ENCODE measurements at regions not wholly inside any gene's neighbourhood (a gene's known extent, or its start where the extent isn't known, plus 50 kb on each side); places are given as distances from the start of the nearest gene placed in this dataset.
"Not testable (repeated sequence)": the region's sequence is repeated elsewhere in the genome, so short reads cannot be mapped to it uniquely, and the experiment has no call there.

GRCh38 chr7:52728683-52729082, 306.8 kb upstream of the POM121L12 start:
- H3K9me3 ChIP-seq (ENCODE audit: control extremely low read depth in 1 of 5, control insufficient read depth in 4 of 5, insufficient read depth in 2 of 5, low read depth in 1 of 5, low read length in 4 of 5); H3K4me3 ChIP-seq (ENCODE audit: control insufficient read depth in 1 of 7, extremely low read depth in 1 of 7, insufficient read depth in 4 of 7, low read depth in 2 of 7, low read length in 6 of 7); DNase-seq; H3K27ac ChIP-seq (ENCODE audit: insufficient read depth in 1 of 2, low read depth in 1 of 2, low read length in 2 of 2, poor library complexity in 1 of 2, severe bottlenecking in 2 of 2); H3K36me3 ChIP-seq (ENCODE audit: control insufficient read depth in 4 of 4, insufficient read depth in 4 of 4, low read length in 3 of 4); CTCF ChIA-PET; H3K4me1 ChIP-seq (ENCODE audit: control extremely low read depth in 1 of 4, control insufficient read depth in 4 of 4, insufficient read depth in 4 of 4, low read length in 3 of 4); POLR2A ChIA-PET; H3K27me3 ChIP-seq (replicated peaks in 2 of 5; ENCODE audit: control insufficient read depth in 4 of 5, insufficient read depth in 5 of 5, low read length in 4 of 5): not testable (repeated sequence)
- WGBS (ENCODE audit: insufficient coverage): 88% methylated on average over 1 of the region's 5 CpGs

DNA sequence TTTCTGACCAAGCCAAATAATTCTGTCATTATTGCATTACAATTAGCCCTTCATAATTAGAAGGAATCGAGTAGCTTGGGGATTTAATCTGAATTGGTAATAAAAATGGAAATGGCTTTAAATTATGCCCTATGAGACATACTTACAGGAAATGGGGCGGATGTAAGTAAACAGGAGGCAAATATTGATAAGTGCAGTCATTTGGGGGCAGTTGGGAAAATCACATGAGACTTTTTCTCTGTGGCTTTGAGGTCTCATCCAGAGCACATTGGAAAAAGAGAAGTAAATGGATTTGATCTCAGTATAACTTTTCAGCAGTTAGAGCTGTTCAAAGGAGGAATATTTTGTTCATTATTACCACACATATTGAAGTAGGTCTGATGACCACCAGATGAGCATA, 307.8 kb upstream of the POM121L12 start:
- WGBS (ENCODE audit: insufficient coverage): 0% methylated on average over 1 of the region's 2 CpGs
- H3K4me3 ChIP-seq (ENCODE audit: control insufficient read depth in 1 of 7, extremely low read depth in 1 of 7, insufficient read depth in 4 of 7, low read depth in 2 of 7, low read length in 6 of 7): no peak overlapping the region
- peaks cover 0 to 9% (median 2%) of the 10 kb centered on the region in 4 experiments for H3K4me1 ChIP-seq (ENCODE audit: control extremely low read depth in 1 of 4, control insufficient read depth in 4 of 4, insufficient read depth in 4 of 4, low read length in 3 of 4)
- no peaks in the 10 kb centered on the region for H3K27me3 ChIP-seq (replicated peaks in 2 of 5; ENCODE audit: control insufficient read depth in 4 of 5, insufficient read depth in 5 of 5, low read length in 4 of 5)
- H3K36me3 ChIP-seq (ENCODE audit: control insufficient read depth in 4 of 4, insufficient read depth in 4 of 4, low read length in 3 of 4): no peaks in the 10 kb centered on the region
- ChIA-PET POLR2A (no interaction called here), CTCF (no interaction called here)
- no peak overlapping the region for H3K27ac ChIP-seq (ENCODE audit: insufficient read depth in 1 of 2, low read depth in 1 of 2, low read length in 2 of 2, poor library complexity in 1 of 2, severe bottlenecking in 2 of 2)
- no peaks in the 10 kb centered on the region for H3K9me3 ChIP-seq (ENCODE audit: control extremely low read depth in 1 of 5, control insufficient read depth in 4 of 5, insufficient read depth in 2 of 5, low read depth in 1 of 5, low read length in 4 of 5)
- peak; percentile 71 to 90 (median 84) for DNase-seq

DNA sequence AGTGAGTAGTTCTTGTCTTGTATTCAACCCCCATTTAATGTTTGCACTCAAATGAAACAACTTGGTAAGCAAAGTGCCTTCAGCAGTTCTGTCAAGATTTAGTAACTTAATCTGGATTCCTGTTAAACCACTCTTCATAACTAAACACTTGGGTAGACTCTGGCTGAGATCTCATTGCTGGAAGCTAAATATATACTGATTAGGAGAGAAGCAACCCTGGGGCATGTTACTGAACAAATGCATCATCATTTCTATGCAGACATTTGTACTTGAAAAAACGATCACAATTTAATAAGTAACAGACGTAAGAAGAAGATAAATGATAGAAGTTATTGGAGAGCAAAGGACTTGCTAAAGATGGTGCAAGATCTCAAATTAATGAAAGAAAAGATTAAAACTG, 308.4 kb upstream of the POM121L12 start:
- no peak for DNase-seq
- H3K36me3 ChIP-seq (ENCODE audit: control insufficient read depth in 4 of 4, insufficient read depth in 4 of 4, low read length in 3 of 4): no peaks in the 10 kb centered on the region
- ChIA-PET CTCF (interaction anchor here (0.9 kb wide), 1 partner anchor 10 kb away, joined by 4 read pairs; no protein-coding TSS in a partner anchor), POLR2A (no interaction called here)
- no peak overlapping the region for H3K4me3 ChIP-seq (ENCODE audit: control insufficient read depth in 1 of 7, extremely low read depth in 1 of 7, insufficient read depth in 4 of 7, low read depth in 2 of 7, low read length in 6 of 7)
- no CpG with 5 or more reads among the region's 2 CpGs for WGBS (ENCODE audit: insufficient coverage)
- H3K27me3 ChIP-seq (replicated peaks in 2 of 5; ENCODE audit: control insufficient read depth in 4 of 5, insufficient read depth in 5 of 5, low read length in 4 of 5): no peaks in the 10 kb centered on the region
- H3K9me3 ChIP-seq (ENCODE audit: control extremely low read depth in 1 of 5, control insufficient read depth in 4 of 5, insufficient read depth in 2 of 5, low read depth in 1 of 5, low read length in 4 of 5): no peaks in the 10 kb centered on the region
- no peak overlapping the region for H3K27ac ChIP-seq (ENCODE audit: insufficient read depth in 1 of 2, low read depth in 1 of 2, low read length in 2 of 2, poor library complexity in 1 of 2, severe bottlenecking in 2 of 2)
- peaks cover 0 to 9% (median 2%) of the 10 kb centered on the region in 4 experiments for H3K4me1 ChIP-seq (ENCODE audit: control extremely low read depth in 1 of 4, control insufficient read depth in 4 of 4, insufficient read depth in 4 of 4, low read length in 3 of 4)

DNA sequence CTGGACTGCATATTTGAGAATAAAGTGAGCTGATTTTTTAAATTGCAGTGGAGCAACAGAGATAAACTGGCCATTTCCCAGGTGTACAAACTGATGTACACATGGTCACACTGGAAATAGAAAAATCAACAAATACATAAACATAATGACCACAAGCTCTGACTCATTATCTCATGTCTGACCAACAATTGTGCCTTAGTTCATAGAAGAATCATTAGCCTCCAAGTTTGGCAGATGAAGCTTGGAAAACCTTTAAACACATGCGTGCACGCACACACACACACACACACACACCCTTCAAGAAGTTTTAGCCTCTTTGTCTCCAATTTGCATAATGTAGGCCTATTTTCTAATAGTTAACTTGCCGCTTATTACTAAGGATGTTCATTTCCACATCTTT, 308.9 kb upstream of the POM121L12 start:
- peaks cover 0 to 9% (median 2%) of the 10 kb centered on the region in 4 experiments for H3K4me1 ChIP-seq (ENCODE audit: control extremely low read depth in 1 of 4, control insufficient read depth in 4 of 4, insufficient read depth in 4 of 4, low read length in 3 of 4)
- CTCF ChIA-PET: interaction anchor here (0.9 kb wide), 1 partner anchor 9 kb away, joined by 4 read pairs; no protein-coding TSS in a partner anchor
- WGBS (ENCODE audit: insufficient coverage): 75% methylated on average over 2 of the region's 3 CpGs
- H3K27ac ChIP-seq (ENCODE audit: insufficient read depth in 1 of 2, low read depth in 1 of 2, low read length in 2 of 2, poor library complexity in 1 of 2, severe bottlenecking in 2 of 2): no peak overlapping the region
- POLR2A ChIA-PET: no interaction called here
- no peaks in the 10 kb centered on the region for H3K27me3 ChIP-seq (replicated peaks in 2 of 5; ENCODE audit: control insufficient read depth in 4 of 5, insufficient read depth in 5 of 5, low read length in 4 of 5)
- DNase-seq: peak in 1 of 3 donors; percentile 19
- no peaks in the 10 kb centered on the region for H3K36me3 ChIP-seq (ENCODE audit: control insufficient read depth in 4 of 4, insufficient read depth in 4 of 4, low read length in 3 of 4)
- no peak overlapping the region for H3K4me3 ChIP-seq (ENCODE audit: control insufficient read depth in 1 of 7, extremely low read depth in 1 of 7, insufficient read depth in 4 of 7, low read depth in 2 of 7, low read length in 6 of 7)
- no peaks in the 10 kb centered on the region for H3K9me3 ChIP-seq (ENCODE audit: control extremely low read depth in 1 of 5, control insufficient read depth in 4 of 5, insufficient read depth in 2 of 5, low read depth in 1 of 5, low read length in 4 of 5)

- ChIA-PET POLR2A (no interaction called here), CTCF (no interaction called here)
- Histone ChIP-seq H3K4me1 (ENCODE audit: control extremely low read depth in 1 of 4, control insufficient read depth in 4 of 4, insufficient read depth in 4 of 4, low read length in 3 of 4) (peaks cover 0 to 9% (median 2%) of the 10 kb centered on the region in 4 experiments), H3K36me3 (ENCODE audit: control insufficient read depth in 4 of 4, insufficient read depth in 4 of 4, low read length in 3 of 4) (no peaks in the 10 kb centered on the region), H3K27me3 (replicated peaks in 2 of 5; ENCODE audit: control insufficient read depth in 4 of 5, insufficient read depth in 5 of 5, low read length in 4 of 5) (no peaks in the 10 kb centered on the region), H3K4me3 (ENCODE audit: control insufficient read depth in 1 of 7, extremely low read depth in 1 of 7, insufficient read depth in 4 of 7, low read depth in 2 of 7, low read length in 6 of 7) (no peak overlapping the region), H3K9me3 (ENCODE audit: control extremely low read depth in 1 of 5, control insufficient read depth in 4 of 5, insufficient read depth in 2 of 5, low read depth in 1 of 5, low read length in 4 of 5) (no peaks in the 10 kb centered on the region), H3K27ac (ENCODE audit: insufficient read depth in 1 of 2, low read depth in 1 of 2, low read length in 2 of 2, poor library complexity in 1 of 2, severe bottlenecking in 2 of 2) (no peak overlapping the region)
- 95% methylated on average over 3 of the region's 5 CpGs for WGBS (ENCODE audit: insufficient coverage)
- DNase-seq: no peak
Observed at GRCh38 chr7:52723606-52724005, 311.8 kb upstream of the POM121L12 start.

DNA sequence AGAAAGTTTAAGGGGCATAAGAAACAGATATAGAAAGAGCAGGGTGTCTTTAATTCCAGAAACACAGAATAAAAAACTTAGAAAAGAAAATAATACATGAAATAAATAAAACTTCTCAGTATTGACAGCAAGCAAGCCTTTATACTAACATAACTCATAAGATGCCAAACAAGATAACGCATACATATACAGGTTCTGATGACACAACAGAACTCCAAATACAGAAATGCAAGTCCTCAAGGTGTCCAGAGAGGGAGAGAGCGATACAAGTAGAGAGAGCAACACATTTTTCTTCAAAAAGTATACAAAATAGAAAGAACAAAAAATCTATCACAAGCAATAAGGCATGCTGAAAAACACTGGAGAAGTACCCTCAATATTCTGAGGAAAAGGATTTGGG, 314.6 kb upstream of the POM121L12 start:
- Histone ChIP-seq H3K9me3 (ENCODE audit: control extremely low read depth in 1 of 5, control insufficient read depth in 4 of 5, insufficient read depth in 2 of 5, low read depth in 1 of 5, low read length in 4 of 5) (no peaks in the 10 kb centered on the region), H3K36me3 (ENCODE audit: control insufficient read depth in 4 of 4, insufficient read depth in 4 of 4, low read length in 3 of 4) (no peaks in the 10 kb centered on the region), H3K27me3 (replicated peaks in 2 of 5; ENCODE audit: control insufficient read depth in 4 of 5, insufficient read depth in 5 of 5, low read length in 4 of 5) (no peaks in the 10 kb centered on the region), H3K27ac (ENCODE audit: insufficient read depth in 1 of 2, low read depth in 1 of 2, low read length in 2 of 2, poor library complexity in 1 of 2, severe bottlenecking in 2 of 2) (no peak overlapping the region), H3K4me3 (ENCODE audit: control insufficient read depth in 1 of 7, extremely low read depth in 1 of 7, insufficient read depth in 4 of 7, low read depth in 2 of 7, low read length in 6 of 7) (no peak overlapping the region), H3K4me1 (ENCODE audit: control extremely low read depth in 1 of 4, control insufficient read depth in 4 of 4, insufficient read depth in 4 of 4, low read length in 3 of 4) (no peaks in the 10 kb centered on the region)
- ChIA-PET CTCF (no interaction called here), POLR2A (no interaction called here)
- no peak for DNase-seq
- WGBS (ENCODE audit: insufficient coverage): no CpG with 5 or more reads among the region's 2 CpGs

DNA sequence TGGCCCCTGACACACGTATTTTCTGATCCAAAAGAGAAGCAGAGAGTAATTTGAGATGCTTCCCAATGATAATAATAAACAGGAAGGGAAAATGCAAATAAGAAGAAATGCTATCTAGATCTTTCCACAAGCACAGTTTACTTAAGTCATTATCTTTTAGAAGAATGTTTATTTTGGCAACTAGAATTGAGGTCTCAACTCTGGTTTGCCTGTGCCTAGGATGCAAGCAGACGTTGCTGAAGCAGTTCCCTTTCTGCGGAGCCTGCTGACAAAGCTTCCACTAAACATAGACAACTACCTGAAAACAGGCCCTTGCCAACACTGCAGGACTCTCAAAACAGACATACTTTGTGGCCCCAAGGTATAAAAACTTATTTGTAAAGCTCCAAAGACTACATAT, 315.8 kb upstream of the POM121L12 start:
- ChIA-PET POLR2A (no interaction called here), CTCF (no interaction called here)
- Histone ChIP-seq H3K27ac (ENCODE audit: insufficient read depth in 1 of 2, low read depth in 1 of 2, low read length in 2 of 2, poor library complexity in 1 of 2, severe bottlenecking in 2 of 2) (no peak overlapping the region), H3K27me3 (replicated peaks in 2 of 5; ENCODE audit: control insufficient read depth in 4 of 5, insufficient read depth in 5 of 5, low read length in 4 of 5) (no peaks in the 10 kb centered on the region), H3K36me3 (ENCODE audit: control insufficient read depth in 4 of 4, insufficient read depth in 4 of 4, low read length in 3 of 4) (no peaks in the 10 kb centered on the region), H3K4me1 (ENCODE audit: control extremely low read depth in 1 of 4, control insufficient read depth in 4 of 4, insufficient read depth in 4 of 4, low read length in 3 of 4) (no peaks in the 10 kb centered on the region), H3K9me3 (ENCODE audit: control extremely low read depth in 1 of 5, control insufficient read depth in 4 of 5, insufficient read depth in 2 of 5, low read depth in 1 of 5, low read length in 4 of 5) (no peaks in the 10 kb centered on the region), H3K4me3 (ENCODE audit: control insufficient read depth in 1 of 7, extremely low read depth in 1 of 7, insufficient read depth in 4 of 7, low read depth in 2 of 7, low read length in 6 of 7) (no peak overlapping the region)
- 70% methylated on average over 2 of the region's 3 CpGs for WGBS (ENCODE audit: insufficient coverage)
- DNase-seq: no peak
